CD14-positive monocyte (primary cell): ENCODE measurements at regions not wholly inside any gene's neighbourhood (a gene's known extent, or its start where the extent isn't known, plus 50 kb on each side); places are given as distances from the start of the nearest gene placed in this dataset.

Experiments
- DNase-seq, 3 donors: peaks; one replicate each; pipeline ENCODE4 v3.0.0-alpha.2; 2011 to 2022
- H2AFZ ChIP-seq: 2 replicates; pipeline ENCODE4 v1.6.0; 2012; ENCODE audit warnings: mild to moderate bottlenecking, low read depth, low read length, inconsistent platforms; ENCODE audit not compliant: insufficient read depth, poor library complexity, severe bottlenecking
- H3K27ac ChIP-seq, 2 donors: 1 replicate in 1 of 2; 2 replicates in 1 of 2; pipeline ENCODE4 v1.5.1; 2012 to 2013; ENCODE audit warnings: low read length in 2 of 2, control low read depth in 1 of 2, inconsistent platforms in 1 of 2, low read depth in 1 of 2, mild to moderate bottlenecking in 1 of 2
- H3K27me3 ChIP-seq, 2 donors: one replicate each; pipeline versions ENCODE4 v1.6.0 to v1.6.1; 2011 to 2013; ENCODE audit warnings: low read length in 2 of 2; ENCODE audit not compliant: control insufficient read depth in 2 of 2, insufficient read depth in 2 of 2
- H3K36me3 ChIP-seq, 2 donors: replicated peaks in 1 of 2; 1 replicate in 1 of 2; 2 replicates in 1 of 2; pipeline versions ENCODE4 v1.5.1 to v1.6.1; 2012 to 2013; ENCODE audit warnings: low read length in 2 of 2, control low read depth in 1 of 2, inconsistent platforms in 1 of 2, mild to moderate bottlenecking in 1 of 2; ENCODE audit not compliant: insufficient read depth in 2 of 2, control insufficient read depth in 1 of 2
- H3K4me1 ChIP-seq, 2 donors: 1 replicate in 1 of 2; 2 replicates in 1 of 2; pipeline versions ENCODE4 v1.5.1 to v1.6.1; 2012 to 2013; ENCODE audit warnings: low read length in 2 of 2, control low read depth in 1 of 2, inconsistent platforms in 1 of 2, mild to moderate bottlenecking in 1 of 2, moderate library complexity in 1 of 2; ENCODE audit not compliant: insufficient read depth in 2 of 2, control insufficient read depth in 1 of 2
- H3K4me2 ChIP-seq: replicated peaks from 2 replicates; pipeline ENCODE3; 2012; ENCODE audit warnings: low read length, moderate library complexity, mild to moderate bottlenecking; ENCODE audit not compliant: poor library complexity, severe bottlenecking; ENCODE audit errors: extremely low read depth
- H3K4me3 ChIP-seq, 3 experiments: fragments of 200-600 bp in 1 of 3; sonication (generic) in 1 of 3; replicated peaks in 1 of 3; 1 replicate in 2 of 3; 2 replicates in 1 of 3; pipeline ENCODE4 v1.5.1; 2011 to 2013; ENCODE audit warnings: low read length in 3 of 3, mild to moderate bottlenecking in 3 of 3, control low read depth in 2 of 3, low read depth in 2 of 3, inconsistent platforms in 1 of 3, moderate library complexity in 1 of 3
- H3K79me2 ChIP-seq: 2 replicates; pipeline ENCODE4 v1.6.0; 2012; ENCODE audit warnings: mild to moderate bottlenecking, control low read depth, inconsistent platforms, low read length, moderate library complexity; ENCODE audit not compliant: insufficient read depth
- H3K9ac ChIP-seq: 2 replicates; pipeline ENCODE4 v1.6.0; 2017; ENCODE audit warnings: low read length, mild to moderate bottlenecking; ENCODE audit not compliant: insufficient read depth, poor library complexity, severe bottlenecking
- H3K9me3 ChIP-seq, 2 donors: replicated peaks in 1 of 2; 1 replicate in 1 of 2; 2 replicates in 1 of 2; pipeline versions ENCODE4 v1.5.1 to v1.6.1; 2012 to 2013; ENCODE audit warnings: low read length in 2 of 2, control low read depth in 1 of 2; ENCODE audit not compliant: control insufficient read depth in 1 of 2, insufficient read depth in 1 of 2
- H4K20me1 ChIP-seq: 2 replicates; pipeline ENCODE4 v1.6.0; 2012; ENCODE audit warnings: mild to moderate bottlenecking, low read length, control low read depth, moderate library complexity; ENCODE audit not compliant: insufficient read depth
- H3K27ac Mint-ChIP-seq, 7 donors: one replicate each; pipeline ENCODE4 v1.8.0; 2020; ENCODE audit warnings: mild to moderate bottlenecking in 7 of 7, mixed read lengths in 7 of 7, moderate library complexity in 6 of 7, inconsistent platforms in 2 of 7
- H3K27me3 Mint-ChIP-seq, 3 donors: one replicate each; pipeline ENCODE4 v1.8.0; 2021 to 2022; ENCODE audit warnings: low read depth in 3 of 3, mild to moderate bottlenecking in 3 of 3, mixed read lengths in 3 of 3, moderate library complexity in 3 of 3, inconsistent platforms in 1 of 3
- H3K36me3 Mint-ChIP-seq, 2 donors: one replicate each; pipeline ENCODE4 v1.8.0; 2020; ENCODE audit warnings: mixed read lengths in 2 of 2, inconsistent platforms in 1 of 2, mild to moderate bottlenecking in 1 of 2
- H3K4me1 Mint-ChIP-seq: one replicate; pipeline ENCODE4 v1.8.0; 2020; ENCODE audit warnings: mild to moderate bottlenecking, mixed read lengths
- H3K4me3 Mint-ChIP-seq, 2 donors: one replicate each; pipeline ENCODE4 v1.8.0; 2020; ENCODE audit warnings: mild to moderate bottlenecking in 2 of 2, mixed read lengths in 2 of 2, moderate library complexity in 1 of 2
- H3K9me3 Mint-ChIP-seq, 7 donors: one replicate each; pipeline ENCODE4 v1.8.0; 2020 to 2022; ENCODE audit warnings: mixed read lengths in 7 of 7, mild to moderate bottlenecking in 6 of 7, moderate library complexity in 6 of 7, inconsistent platforms in 2 of 7
- CTCF ChIP-seq: fragments of 200-600 bp; IDR thresholded peaks from one replicate; pipeline ENCODE4 v1.8.0; 2022; ENCODE audit warnings: antibody characterized with exemption, mild to moderate bottlenecking
- WGBS: methylation state at CpG from one replicate; pipeline ENCODE4 v1.1.5; 2013; ENCODE audit warnings: missing lambda C conversion rate; ENCODE audit not compliant: insufficient coverage; 5-methylcytosine and 5-hydroxymethylcytosine counted together
- intact Hi-C, 2 donors: fragments of 100-400 bp; cut with micrococcal nuclease; formaldehyde crosslinking; loops; one replicate each; pipeline versions ENCODE4 v1.15.0 to v1.15.1; 2023

- Histone ChIP-seq H3K9ac (no peak overlapping the region), H3K79me2 (no peaks in the 10 kb centered on the region), H3K4me3 (no peak overlapping the region), H2AFZ (no peak overlapping the region), H3K36me3 (no peaks in the 10 kb centered on the region), H3K9me3 (no peaks in the 10 kb centered on the region), H3K4me1 (no peaks in the 10 kb centered on the region), H4K20me1 (no peaks in the 10 kb centered on the region), H3K27me3 (no peaks in the 10 kb centered on the region), H3K27ac (no peak overlapping the region), H3K4me2 (no peak overlapping the region)
- Mint-ChIP-seq H3K4me3 (no peak overlapping the region), H3K27me3 (peaks cover 0 to 2% (median 2%) of the 10 kb centered on the region in 3 donors), H3K9me3 (no peaks in the 10 kb centered on the region), H3K36me3 (no peaks in the 10 kb centered on the region), H3K4me1 (no peaks in the 10 kb centered on the region), H3K27ac (no peak overlapping the region)
- WGBS = no CpG with 5 or more reads among the region's 2 CpGs
- TF ChIP-seq CTCF = no peak
- intact Hi-C loops = no loop called here
- no peak for DNase-seq
Measured at GRCh38 chr18:44089732-44090131, 591.0 kb upstream of the SETBP1 start.

GRCh38 chr18:44090453-44090852, 590.2 kb upstream of the SETBP1 start:
- Histone ChIP-seq H3K27me3 (no peaks in the 10 kb centered on the region), H3K4me1 (no peaks in the 10 kb centered on the region), H3K4me2 (no peak overlapping the region), H3K9ac (no peak overlapping the region), H3K27ac (no peak overlapping the region), H2AFZ (no peak overlapping the region), H3K4me3 (no peak overlapping the region), H3K36me3 (no peaks in the 10 kb centered on the region), H4K20me1 (no peaks in the 10 kb centered on the region), H3K79me2 (no peaks in the 10 kb centered on the region), H3K9me3 (no peaks in the 10 kb centered on the region)
- peaks cover 0 to 6% (median 0%) of the 10 kb centered on the region in 7 donors for H3K9me3 Mint-ChIP-seq
- DNase-seq = no peak
- H3K4me1 Mint-ChIP-seq = no peaks in the 10 kb centered on the region
- no peak overlapping the region for H3K27ac Mint-ChIP-seq
- no CpG with 5 or more reads among the region's 3 CpGs for WGBS
- H3K4me3 Mint-ChIP-seq = no peak overlapping the region
- intact Hi-C loops = no loop called here
- H3K27me3 Mint-ChIP-seq = peaks cover 0 to 2% (median 2%) of the 10 kb centered on the region in 3 donors
- no peaks in the 10 kb centered on the region for H3K36me3 Mint-ChIP-seq
- TF ChIP-seq CTCF = no peak
